K562 (cell line): ENCODE measurements at regions not wholly inside any gene's neighbourhood (a gene's known extent, or its start where the extent isn't known, plus 50 kb on each side); places are given as distances from the start of the nearest gene placed in this dataset.

Experiments
- ATAC-seq: fragments of 200-7000 bp; cut with Tn5 transposase; 3 replicates; pipeline ENCODE4 v1.9.1; 2020; ENCODE audit warnings: moderate library complexity
- BruUV-seq: library from RNA; stranded (reverse); fragments of 400-500 nt; replicated peaks from 2 replicates; lab custom pipeline; 2021; lab: Mats Ljungman, UMichigan
- CTCF ChIA-PET: fragments of 300-600 bp; formaldehyde crosslinking; extraction: SDS; loops from one replicate; lab custom pipeline; 2021; ENCODE audit warnings: low intra/inter-chr PET ratio; lab: Yijun Ruan, JAX
- POLR2A ChIA-PET: fragments of 300-600, 350-650 bp; sonication (Branson Sonifier 250); formaldehyde crosslinking; extraction: SDS; loops from one replicate; lab custom pipeline; 2021; ENCODE audit warnings: antibody characterized with exemption, inconsistent platforms; lab: Yijun Ruan, JAX
- DNase-seq, 4 experiments: peaks; one replicate each; pipeline versions ENCODE4 v3.0.0 to v3.0.0-alpha.2; 2011 to 2018; ENCODE audit warnings: low spot score in 3 of 4, mixed read lengths in 3 of 4; ENCODE audit errors: extremely low read depth in 1 of 4
- FAIRE-seq: peaks from 2 replicates; lab custom pipeline; 2011; peaks lifted over from hg19 to GRCh38; lab: Jason Lieb, UNC
- H2AFZ ChIP-seq: 2 replicates; pipeline ENCODE4 v1.6.0; 2011; ENCODE audit warnings: low read depth, low read length, control low read depth, inconsistent platforms
- H3K27ac ChIP-seq: fragments of 200-600 bp; 3 replicates; pipeline ENCODE4 v1.8.0; 2011; ENCODE audit warnings: low read depth, mild to moderate bottlenecking, control low read depth, inconsistent platforms, low read length, moderate library complexity, mixed read lengths; ENCODE audit errors: extremely low read depth
- H3K27me3 ChIP-seq, 2 experiments: fragments of 300-600 bp in 1 of 2; 2 replicates in 1 of 2; 3 replicates in 1 of 2; pipeline versions ENCODE4 v1.6.0 to v1.8.0; 2011; ENCODE audit warnings: inconsistent platforms in 2 of 2, low read length in 2 of 2, mild to moderate bottlenecking in 1 of 2, mixed read lengths in 1 of 2, moderate library complexity in 1 of 2; ENCODE audit not compliant: control insufficient read depth in 2 of 2, insufficient read depth in 2 of 2
- H3K36me3 ChIP-seq: fragments of 300-600 bp; 3 replicates; pipeline ENCODE4 v1.8.0; 2011; ENCODE audit warnings: mild to moderate bottlenecking, low read length, inconsistent platforms; ENCODE audit not compliant: control insufficient read depth, insufficient read depth
- H3K4me1 ChIP-seq, 2 experiments: fragments of 200-600 bp in 1 of 2; replicated peaks in 1 of 2; 2 replicates in 1 of 2; 3 replicates in 1 of 2; pipeline versions ENCODE4 v1.5.1 to v1.8.0; 2011; ENCODE audit warnings: inconsistent platforms in 2 of 2, low read length in 2 of 2, mild to moderate bottlenecking in 1 of 2, mixed read lengths in 1 of 2, moderate library complexity in 1 of 2; ENCODE audit not compliant: control insufficient read depth in 2 of 2, insufficient read depth in 2 of 2
- H3K4me2 ChIP-seq: 2 replicates; pipeline ENCODE4 v1.6.1; 2011; ENCODE audit warnings: low read length, control low read depth, inconsistent platforms, mixed read lengths; ENCODE audit not compliant: insufficient read depth
- H3K4me3 ChIP-seq: fragments of 200-600 bp; sonication (generic), shearing (Covaris generic); 2 replicates; pipeline ENCODE4 v1.5.1; 2016; ENCODE audit warnings: control low read depth, inconsistent platforms
- H3K79me2 ChIP-seq: fragments of 200-600 bp; 3 replicates; pipeline ENCODE4 v1.8.0; 2011; ENCODE audit warnings: low read length, inconsistent platforms; ENCODE audit not compliant: control insufficient read depth, insufficient read depth
- H3K9ac ChIP-seq, 2 experiments: 2 replicates each; pipeline versions ENCODE4 v1.6.0 to v1.6.1; 2011; ENCODE audit warnings: low read depth in 2 of 2, low read length in 2 of 2, control low read depth in 1 of 2, inconsistent platforms in 1 of 2, mild to moderate bottlenecking in 1 of 2, mixed read lengths in 1 of 2; ENCODE audit not compliant: insufficient read depth in 1 of 2
- H3K9me1 ChIP-seq: one replicate; pipeline ENCODE4 v1.6.0; 2011; ENCODE audit warnings: inconsistent platforms, mild to moderate bottlenecking, low read length, moderate library complexity; ENCODE audit not compliant: control insufficient read depth, insufficient read depth
- H3K9me3 ChIP-seq: replicated peaks from 2 replicates; pipeline ENCODE4 v1.5.1; 2011; ENCODE audit warnings: low read depth, low read length, inconsistent platforms; ENCODE audit not compliant: control insufficient read depth, insufficient read depth
- H4K20me1 ChIP-seq: replicated peaks from 2 replicates; pipeline ENCODE4 v1.6.1; 2011; ENCODE audit warnings: low read length, inconsistent platforms, mixed read lengths; ENCODE audit not compliant: control insufficient read depth, insufficient read depth
- HEY1 ChIP-seq: fragments of 250-450 bp; sonication (Bioruptor Pico); IDR thresholded peaks from 2 replicates; pipeline ENCODE4 v1.5.0; 2020; ENCODE audit warnings: mild to moderate bottlenecking, moderate library complexity, borderline replicate concordance
- HOXB6 ChIP-seq: fragments of 250-450 bp; sonication (Bioruptor Pico); IDR thresholded peaks from 2 replicates; pipeline ENCODE4 v1.5.1; 2022; ENCODE audit warnings: mild to moderate bottlenecking, borderline replicate concordance
- SMARCC2 ChIP-seq: fragments of 450-650 bp; IDR thresholded peaks from 2 replicates; pipeline ENCODE4 v1.6.1; 2017; ENCODE audit warnings: antibody characterized with exemption, moderate library complexity, mild to moderate bottlenecking, low read depth
- TOE1 ChIP-seq, 2 experiments: fragments of 450-650 bp in 1 of 2; sonication (generic) in 1 of 2; formaldehyde crosslinking in 1 of 2; IDR thresholded peaks; 2 replicates each; pipeline versions ENCODE4 v1.7.1 to v1.8.0; 2016 to 2022; ENCODE audit warnings: borderline replicate concordance in 2 of 2, mild to moderate bottlenecking in 2 of 2, antibody characterized with exemption in 1 of 2, inconsistent platforms in 1 of 2, low read depth in 1 of 2, missing genetic modification reagents in 1 of 2, moderate library complexity in 1 of 2
- ZNF717 ChIP-seq: fragments of 250-450 bp; sonication (Bioruptor Pico); IDR thresholded peaks from 2 replicates; pipeline ENCODE4 v1.5.0; 2021
- WGBS: fragments of 100-300 bp; shearing (Covaris generic); methylation state at CpG from one replicate; pipeline ENCODE4 v1.1.6; 2016; ENCODE audit warnings: low coverage, mixed read lengths; ENCODE audit not compliant: insufficient coverage; ENCODE audit errors: missing lambda C conversion rate; 5-methylcytosine and 5-hydroxymethylcytosine counted together
- in situ Hi-C: fragments of 300-500 bp; cut with MboI; formaldehyde crosslinking; loops from 4 replicates; pipeline ENCODE4 v1.15.0; 2018; ENCODE audit warnings: inconsistent platforms, mixed read lengths
- intact Hi-C: fragments of 100-400 bp; cut with micrococcal nuclease; formaldehyde crosslinking; loops from 2 replicates; pipeline ENCODE4 v1.14.2; 2022
- TF ChIP-seq, protein P1 (sequence below): fragments of 250-450 bp; sonication (Bioruptor Pico); IDR thresholded peaks from 2 replicates; pipeline ENCODE4 v1.5.0; 2020; ENCODE audit warnings: mild to moderate bottlenecking, borderline replicate concordance
- TF ChIP-seq, protein P2 (sequence below): fragments of 250-450 bp; sonication (Bioruptor Pico); IDR thresholded peaks from 2 replicates; pipeline ENCODE4 v1.4.0; 2020; ENCODE audit warnings: borderline replicate concordance
- TF ChIP-seq, protein P3 (sequence below): fragments of 450-650 bp; IDR thresholded peaks from 2 replicates; pipeline ENCODE4 v1.7.1; 2018; ENCODE audit warnings: mild to moderate bottlenecking, low read depth; ENCODE audit not compliant: partially characterized antibody

DNA sequence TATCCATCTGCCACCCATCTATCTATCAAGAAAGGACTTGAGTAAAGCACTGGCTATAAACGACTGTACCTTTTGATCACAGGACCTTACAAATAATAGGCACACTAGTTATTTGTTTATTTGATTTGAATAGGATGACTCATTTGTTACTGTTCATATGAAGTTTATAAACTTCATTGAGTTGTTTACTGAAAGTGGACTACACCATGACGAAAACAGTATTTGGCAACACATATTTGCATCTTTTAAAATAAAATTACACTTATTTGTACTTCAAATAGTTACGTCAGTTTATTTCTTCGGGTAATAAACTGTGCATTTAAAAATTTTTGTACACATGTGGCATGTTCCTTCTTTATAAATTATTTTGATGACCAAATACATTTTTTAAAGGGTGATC lies 133.0 kb downstream of the OGFRL1 start:
- no peaks in the 10 kb centered on the region for H3K79me2 ChIP-seq
- H4K20me1 ChIP-seq = no peaks in the 10 kb centered on the region
- no peak overlapping the region for H3K4me3 ChIP-seq
- H3K9me1 ChIP-seq = no peaks in the 10 kb centered on the region
- FAIRE-seq (no peak), DNase-seq (no peak), ATAC-seq (no peak)
- TF ChIP-seq SMARCC2 = no peak
- no peak overlapping the region for H3K4me2 ChIP-seq
- CTCF ChIA-PET = no interaction called here
- no peaks in the 10 kb centered on the region for H3K36me3 ChIP-seq
- H3K9ac ChIP-seq = no peak overlapping the region
- no peaks in the 10 kb centered on the region for H3K9me3 ChIP-seq
- intact Hi-C loops = no loop called here
- POLR2A ChIA-PET = no interaction called here
- 0% methylated on average over 4 of the region's 4 CpGs for WGBS
- H3K4me1 ChIP-seq = no peaks in the 10 kb centered on the region
- no TSS peak for BruUV-seq
- in situ Hi-C loops = no loop called here
- no peak overlapping the region for H2AFZ ChIP-seq
- H3K27ac ChIP-seq = no peak overlapping the region
- no peaks in the 10 kb centered on the region for H3K27me3 ChIP-seq

DNA sequence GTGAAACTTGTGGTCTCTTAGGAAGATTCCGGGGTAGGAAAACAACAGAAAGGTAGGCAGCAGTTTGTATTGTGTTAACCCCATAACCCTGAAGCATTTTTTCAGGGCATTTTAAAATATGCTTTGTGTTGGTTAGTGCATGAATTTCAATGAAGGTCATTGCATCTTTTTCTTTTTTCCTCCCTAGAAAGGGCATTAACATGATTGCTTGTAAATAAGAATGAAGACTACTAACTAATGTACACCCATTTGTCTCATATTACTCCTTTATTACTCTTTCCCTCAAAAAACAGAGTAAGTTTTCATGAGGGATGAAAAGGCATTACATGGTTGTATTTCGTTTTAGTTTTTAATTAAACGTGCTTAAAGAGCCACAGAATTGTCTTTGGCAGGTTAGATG lies 141.4 kb downstream of the OGFRL1 start:
- H3K4me3 ChIP-seq = no peak overlapping the region
- no peaks in the 10 kb centered on the region for H3K9me1 ChIP-seq
- POLR2A ChIA-PET = no interaction called here
- H3K27me3 ChIP-seq = no peaks in the 10 kb centered on the region
- no peak overlapping the region for H3K9ac ChIP-seq
- FAIRE-seq (no peak), ATAC-seq (no peak), DNase-seq (no peak)
- H4K20me1 ChIP-seq = no peaks in the 10 kb centered on the region
- in situ Hi-C loops (no loop called here), intact Hi-C loops (no loop called here)
- H3K4me1 ChIP-seq = no peaks in the 10 kb centered on the region
- no peak overlapping the region for H2AFZ ChIP-seq
- CTCF ChIA-PET = no interaction called here
- no TSS peak for BruUV-seq
- H3K4me2 ChIP-seq = no peak overlapping the region
- H3K36me3 ChIP-seq = no peaks in the 10 kb centered on the region
- no peak overlapping the region for H3K27ac ChIP-seq
- H3K79me2 ChIP-seq = no peaks in the 10 kb centered on the region
- H3K9me3 ChIP-seq = no peaks in the 10 kb centered on the region
- 0% methylated on average over 3 of the region's 3 CpGs for WGBS
- TF ChIP-seq, protein P1, sequence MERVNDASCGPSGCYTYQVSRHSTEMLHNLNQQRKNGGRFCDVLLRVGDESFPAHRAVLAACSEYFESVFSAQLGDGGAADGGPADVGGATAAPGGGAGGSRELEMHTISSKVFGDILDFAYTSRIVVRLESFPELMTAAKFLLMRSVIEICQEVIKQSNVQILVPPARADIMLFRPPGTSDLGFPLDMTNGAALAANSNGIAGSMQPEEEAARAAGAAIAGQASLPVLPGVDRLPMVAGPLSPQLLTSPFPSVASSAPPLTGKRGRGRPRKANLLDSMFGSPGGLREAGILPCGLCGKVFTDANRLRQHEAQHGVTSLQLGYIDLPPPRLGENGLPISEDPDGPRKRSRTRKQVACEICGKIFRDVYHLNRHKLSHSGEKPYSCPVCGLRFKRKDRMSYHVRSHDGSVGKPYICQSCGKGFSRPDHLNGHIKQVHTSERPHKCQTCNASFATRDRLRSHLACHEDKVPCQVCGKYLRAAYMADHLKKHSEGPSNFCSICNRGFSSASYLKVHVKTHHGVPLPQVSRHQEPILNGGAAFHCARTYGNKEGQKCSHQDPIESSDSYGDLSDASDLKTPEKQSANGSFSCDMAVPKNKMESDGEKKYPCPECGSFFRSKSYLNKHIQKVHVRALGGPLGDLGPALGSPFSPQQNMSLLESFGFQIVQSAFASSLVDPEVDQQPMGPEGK (CRISPR knock-in tag) = no peak
- TF ChIP-seq HEY1 (no peak), ZNF717 (CRISPR knock-in tag) (no peak), HOXB6 (CRISPR knock-in tag) (no peak), TOE1 (IDR thresholded peaks at IDR 0.05; ENCODE audit: borderline replicate concordance) (no peak), TOE1 (CRISPR knock-in tag; IDR thresholded peaks at IDR 0.05; ENCODE audit: borderline replicate concordance, low read depth) (no peak)
- TF ChIP-seq, protein P2, sequence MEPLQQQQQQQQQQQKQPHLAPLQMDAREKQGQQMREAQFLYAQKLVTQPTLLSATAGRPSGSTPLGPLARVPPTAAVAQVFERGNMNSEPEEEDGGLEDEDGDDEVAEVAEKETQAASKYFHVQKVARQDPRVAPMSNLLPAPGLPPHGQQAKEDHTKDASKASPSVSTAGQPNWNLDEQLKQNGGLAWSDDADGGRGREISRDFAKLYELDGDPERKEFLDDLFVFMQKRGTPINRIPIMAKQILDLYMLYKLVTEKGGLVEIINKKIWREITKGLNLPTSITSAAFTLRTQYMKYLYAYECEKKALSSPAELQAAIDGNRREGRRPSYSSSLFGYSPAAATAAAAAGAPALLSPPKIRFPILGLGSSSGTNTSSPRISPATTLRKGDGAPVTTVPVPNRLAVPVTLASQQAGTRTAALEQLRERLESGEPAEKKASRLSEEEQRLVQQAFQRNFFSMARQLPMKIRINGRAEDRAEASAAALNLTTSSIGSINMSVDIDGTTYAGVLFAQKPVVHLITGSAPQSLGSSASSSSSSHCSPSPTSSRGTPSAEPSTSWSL (CRISPR knock-in tag) = no peak
- TF ChIP-seq, protein P3, sequence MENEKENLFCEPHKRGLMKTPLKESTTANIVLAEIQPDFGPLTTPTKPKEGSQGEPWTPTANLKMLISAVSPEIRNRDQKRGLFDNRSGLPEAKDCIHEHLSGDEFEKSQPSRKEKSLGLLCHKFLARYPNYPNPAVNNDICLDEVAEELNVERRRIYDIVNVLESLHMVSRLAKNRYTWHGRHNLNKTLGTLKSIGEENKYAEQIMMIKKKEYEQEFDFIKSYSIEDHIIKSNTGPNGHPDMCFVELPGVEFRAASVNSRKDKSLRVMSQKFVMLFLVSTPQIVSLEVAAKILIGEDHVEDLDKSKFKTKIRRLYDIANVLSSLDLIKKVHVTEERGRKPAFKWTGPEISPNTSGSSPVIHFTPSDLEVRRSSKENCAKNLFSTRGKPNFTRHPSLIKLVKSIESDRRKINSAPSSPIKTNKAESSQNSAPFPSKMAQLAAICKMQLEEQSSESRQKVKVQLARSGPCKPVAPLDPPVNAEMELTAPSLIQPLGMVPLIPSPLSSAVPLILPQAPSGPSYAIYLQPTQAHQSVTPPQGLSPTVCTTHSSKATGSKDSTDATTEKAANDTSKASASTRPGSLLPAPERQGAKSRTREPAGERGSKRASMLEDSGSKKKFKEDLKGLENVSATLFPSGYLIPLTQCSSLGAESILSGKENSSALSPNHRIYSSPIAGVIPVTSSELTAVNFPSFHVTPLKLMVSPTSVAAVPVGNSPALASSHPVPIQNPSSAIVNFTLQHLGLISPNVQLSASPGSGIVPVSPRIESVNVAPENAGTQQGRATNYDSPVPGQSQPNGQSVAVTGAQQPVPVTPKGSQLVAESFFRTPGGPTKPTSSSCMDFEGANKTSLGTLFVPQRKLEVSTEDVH = no peak
